ENCODE measurements at regions not wholly inside any gene's neighbourhood (a gene's known extent, or its start where the extent isn't known, plus 50 kb on each side); places are given as distances from the start of the nearest gene placed in this dataset.

GRCh38 chr6:165818200-165818599 is 155.2 kb upstream of the PDE10A start:
- TF ChIP-seq CTCF (IDR thresholded peaks at IDR 0.05; ENCODE audit: borderline replicate concordance, extremely low read depth, low read length, poor library complexity, severe bottlenecking) (no peak), EZH2 (IDR thresholded peaks at IDR 0.05; ENCODE audit: borderline replicate concordance, low read depth, low read length, severe bottlenecking) (no peak)

Data from DND-41 (cell line).